ENCODE measurements at regions not wholly inside any gene's neighbourhood (a gene's known extent, or its start where the extent isn't known, plus 50 kb on each side); places are given as distances from the start of the nearest gene placed in this dataset.

- Histone ChIP-seq H3K9me1 (ENCODE audit: control insufficient read depth, extremely low read depth, insufficient read depth, low read length) (no peaks in the 10 kb centered on the region), H3K4me2 (ENCODE audit: control insufficient read depth, extremely low read depth, insufficient read depth, low read depth, low read length) (no peak overlapping the region), H4K20me1 (ENCODE audit: control insufficient read depth, extremely low read depth, insufficient read depth, low read length) (no peaks in the 10 kb centered on the region), H3K9me3 (ENCODE audit: control insufficient read depth, low read depth, low read length) (no peaks in the 10 kb centered on the region), H3K4me3 (ENCODE audit: control insufficient read depth in 2 of 3, extremely low read depth in 1 of 3, insufficient read depth in 2 of 3, low read depth in 1 of 3, low read length in 3 of 3) (no peak overlapping the region), H3K9ac (ENCODE audit: control insufficient read depth, extremely low read depth, insufficient read depth, low read length) (no peak overlapping the region), H3K27me3 (ENCODE audit: control insufficient read depth, extremely low read depth, insufficient read depth, low read length) (no peaks in the 10 kb centered on the region), H3K27ac (ENCODE audit: control insufficient read depth, insufficient read depth, low read length) (no peak overlapping the region), H3K36me3 (ENCODE audit: control insufficient read depth in 2 of 2, extremely low read depth in 1 of 2, insufficient read depth in 2 of 2, low read length in 2 of 2) (no peaks in the 10 kb centered on the region), H3K79me2 (ENCODE audit: control insufficient read depth, insufficient read depth, low read length) (no peaks in the 10 kb centered on the region), H3K4me1 (ENCODE audit: control insufficient read depth, extremely low read depth, insufficient read depth, low read length) (no peaks in the 10 kb centered on the region), H2AFZ (ENCODE audit: control insufficient read depth, low read length) (no peak overlapping the region)
- DNase-seq (ENCODE audit: low read depth, low spot score) = no peak
- no peak for TF ChIP-seq EZH2 (IDR thresholded peaks at IDR 0.05; ENCODE audit: low read length)
- peak in 1 of 3 experiments; percentile 9 for TF ChIP-seq CTCF (optimal IDR thresholded peaks at IDR 0.05 in 1 of 3, IDR thresholded peaks at IDR 0.05 in 1 of 3, conservative IDR thresholded peaks at IDR 0.05 in 1 of 3; ENCODE audit: extremely low read depth in 1 of 3, insufficient read depth in 2 of 3, low read length in 3 of 3)
- no peak for FAIRE-seq
- dilution Hi-C loops (cut with MboI; ENCODE audit: extremely low pct_ligation_motif_present, low sequenced_read_pairs) = no loop called here
Measured at GRCh38 chr4:129926936-129927335, 831.0 kb downstream of the C4orf33 start.

- Histone ChIP-seq H2AFZ (ENCODE audit: control insufficient read depth, low read length) (no peak overlapping the region), H3K4me2 (ENCODE audit: control insufficient read depth, extremely low read depth, insufficient read depth, low read depth, low read length) (no peak overlapping the region), H3K9me1 (ENCODE audit: control insufficient read depth, extremely low read depth, insufficient read depth, low read length) (no peaks in the 10 kb centered on the region), H3K4me3 (ENCODE audit: control insufficient read depth in 2 of 3, extremely low read depth in 1 of 3, insufficient read depth in 2 of 3, low read depth in 1 of 3, low read length in 3 of 3) (no peak overlapping the region), H3K79me2 (ENCODE audit: control insufficient read depth, insufficient read depth, low read length) (no peaks in the 10 kb centered on the region), H3K27me3 (ENCODE audit: control insufficient read depth, extremely low read depth, insufficient read depth, low read length) (no peaks in the 10 kb centered on the region), H3K9me3 (ENCODE audit: control insufficient read depth, low read depth, low read length) (no peaks in the 10 kb centered on the region), H3K9ac (ENCODE audit: control insufficient read depth, extremely low read depth, insufficient read depth, low read length) (no peak overlapping the region), H3K27ac (ENCODE audit: control insufficient read depth, insufficient read depth, low read length) (no peak overlapping the region), H3K4me1 (ENCODE audit: control insufficient read depth, extremely low read depth, insufficient read depth, low read length) (no peaks in the 10 kb centered on the region), H4K20me1 (ENCODE audit: control insufficient read depth, extremely low read depth, insufficient read depth, low read length) (no peaks in the 10 kb centered on the region), H3K36me3 (ENCODE audit: control insufficient read depth in 2 of 2, extremely low read depth in 1 of 2, insufficient read depth in 2 of 2, low read length in 2 of 2) (no peaks in the 10 kb centered on the region)
- DNase-seq (ENCODE audit: low read depth, low spot score) (no peak), FAIRE-seq (no peak)
- TF ChIP-seq EZH2 (IDR thresholded peaks at IDR 0.05; ENCODE audit: low read length) = no peak
- no peak for TF ChIP-seq CTCF (optimal IDR thresholded peaks at IDR 0.05 in 1 of 3, IDR thresholded peaks at IDR 0.05 in 1 of 3, conservative IDR thresholded peaks at IDR 0.05 in 1 of 3; ENCODE audit: extremely low read depth in 1 of 3, insufficient read depth in 2 of 3, low read length in 3 of 3)
- dilution Hi-C loops (cut with MboI; ENCODE audit: extremely low pct_ligation_motif_present, low sequenced_read_pairs) = no loop called here
Measured at GRCh38 chr4:129929052-129929451, 833.1 kb downstream of the C4orf33 start.
